ENCODE measurements at regions not wholly inside any gene's neighbourhood (a gene's known extent, or its start where the extent isn't known, plus 50 kb on each side); places are given as distances from the start of the nearest gene placed in this dataset.

DNA sequence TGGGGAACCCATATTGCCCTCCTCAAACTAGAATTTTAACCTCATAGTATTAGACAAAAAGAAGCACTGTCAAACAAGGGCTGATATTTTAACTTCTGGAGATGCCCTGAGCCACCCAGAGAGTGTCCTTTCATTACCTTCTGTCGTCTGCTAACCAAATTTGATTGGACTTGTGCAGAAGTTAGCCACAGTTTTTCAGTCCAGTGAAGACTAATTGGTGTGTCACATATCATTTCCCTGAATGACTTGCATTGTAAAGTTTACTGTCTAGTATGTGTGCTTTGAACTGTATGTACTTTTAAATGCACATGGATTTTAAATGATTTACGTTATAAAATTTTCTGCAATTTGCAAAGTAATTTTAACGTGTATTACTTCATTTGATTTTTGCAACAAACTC is 646.5 kb downstream of the SATB2 start:
- TF ChIP-seq, protein P1, sequence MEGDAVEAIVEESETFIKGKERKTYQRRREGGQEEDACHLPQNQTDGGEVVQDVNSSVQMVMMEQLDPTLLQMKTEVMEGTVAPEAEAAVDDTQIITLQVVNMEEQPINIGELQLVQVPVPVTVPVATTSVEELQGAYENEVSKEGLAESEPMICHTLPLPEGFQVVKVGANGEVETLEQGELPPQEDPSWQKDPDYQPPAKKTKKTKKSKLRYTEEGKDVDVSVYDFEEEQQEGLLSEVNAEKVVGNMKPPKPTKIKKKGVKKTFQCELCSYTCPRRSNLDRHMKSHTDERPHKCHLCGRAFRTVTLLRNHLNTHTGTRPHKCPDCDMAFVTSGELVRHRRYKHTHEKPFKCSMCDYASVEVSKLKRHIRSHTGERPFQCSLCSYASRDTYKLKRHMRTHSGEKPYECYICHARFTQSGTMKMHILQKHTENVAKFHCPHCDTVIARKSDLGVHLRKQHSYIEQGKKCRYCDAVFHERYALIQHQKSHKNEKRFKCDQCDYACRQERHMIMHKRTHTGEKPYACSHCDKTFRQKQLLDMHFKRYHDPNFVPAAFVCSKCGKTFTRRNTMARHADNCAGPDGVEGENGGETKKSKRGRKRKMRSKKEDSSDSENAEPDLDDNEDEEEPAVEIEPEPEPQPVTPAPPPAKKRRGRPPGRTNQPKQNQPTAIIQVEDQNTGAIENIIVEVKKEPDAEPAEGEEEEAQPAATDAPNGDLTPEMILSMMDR (conservative IDR thresholded peaks at IDR 0.05), result no peak
- no peak for TF ChIP-seq EZH2 (IDR thresholded peaks at IDR 0.05; ENCODE audit: low read depth)
- H3K36me3 ChIP-seq (ENCODE audit: low read depth), result no peaks in the 10 kb centered on the region
- no peak for DNase-seq
- H3K27ac ChIP-seq, result no peak overlapping the region
- no peaks in the 10 kb centered on the region for H3K4me1 ChIP-seq (replicated peaks; ENCODE audit: insufficient read depth)
- no peak overlapping the region for H3K4me3 ChIP-seq
- H3K9me3 ChIP-seq (ENCODE audit: insufficient read depth, low read depth), result no peaks in the 10 kb centered on the region
- no TSS peak for BruUV-seq (replicated peaks)
- ChIA-PET CTCF (no interaction called here), POLR2A (ENCODE audit: unreplicated experiment) (no interaction called here)
- no peaks in the 10 kb centered on the region for H3K27me3 ChIP-seq (ENCODE audit: insufficient read depth, low read depth)
- no peaks in the 10 kb centered on the region for H3K9me2 ChIP-seq (ENCODE audit: insufficient read depth)
- no peaks in the 10 kb centered on the region for H4K20me1 ChIP-seq (ENCODE audit: insufficient read depth)
- intact Hi-C loops (cut with micrococcal nuclease; ENCODE audit: unreplicated experiment), result no loop called here
- no peak overlapping the region; the same call in 1 of the 2 replicates for H2AFZ ChIP-seq
- no peaks in the 10 kb centered on the region for H3K79me2 ChIP-seq (ENCODE audit: low read depth)
- H3F3A ChIP-seq (ENCODE audit: insufficient read depth, low read depth), result no peaks in the 10 kb centered on the region
- no peak overlapping the region for H3K4me2 ChIP-seq

- H3K9me2 ChIP-seq (ENCODE audit: insufficient read depth), result no peaks in the 10 kb centered on the region
- CTCF ChIA-PET, result no interaction called here
- no peak overlapping the region for H2AFZ ChIP-seq
- H4K20me1 ChIP-seq (ENCODE audit: insufficient read depth), result no peaks in the 10 kb centered on the region
- H3K4me2 ChIP-seq, result no peak overlapping the region
- H3K27ac ChIP-seq, result no peak overlapping the region
- no peaks in the 10 kb centered on the region for H3K79me2 ChIP-seq (ENCODE audit: low read depth)
- no peaks in the 10 kb centered on the region for H3F3A ChIP-seq (ENCODE audit: insufficient read depth, low read depth)
- no peaks in the 10 kb centered on the region for H3K36me3 ChIP-seq (ENCODE audit: low read depth)
- no peak for TF ChIP-seq EZH2 (IDR thresholded peaks at IDR 0.05; ENCODE audit: low read depth)
- TF ChIP-seq, protein P1 (conservative IDR thresholded peaks at IDR 0.05), result no peak
- intact Hi-C loops (cut with micrococcal nuclease; ENCODE audit: unreplicated experiment), result no loop called here
- no peak for DNase-seq
- no peaks in the 10 kb centered on the region for H3K9me3 ChIP-seq (ENCODE audit: insufficient read depth, low read depth)
- BruUV-seq (replicated peaks), result no TSS peak
- H3K4me1 ChIP-seq (replicated peaks; ENCODE audit: insufficient read depth), result no peaks in the 10 kb centered on the region
- POLR2A ChIA-PET (ENCODE audit: unreplicated experiment), result no interaction called here
- no peaks in the 10 kb centered on the region for H3K27me3 ChIP-seq (ENCODE audit: insufficient read depth, low read depth)
- H3K4me3 ChIP-seq, result no peak overlapping the region
These were observed 647.8 kb downstream of the SATB2 start for GRCh38 chr2:198809976-198810375.

DNA sequence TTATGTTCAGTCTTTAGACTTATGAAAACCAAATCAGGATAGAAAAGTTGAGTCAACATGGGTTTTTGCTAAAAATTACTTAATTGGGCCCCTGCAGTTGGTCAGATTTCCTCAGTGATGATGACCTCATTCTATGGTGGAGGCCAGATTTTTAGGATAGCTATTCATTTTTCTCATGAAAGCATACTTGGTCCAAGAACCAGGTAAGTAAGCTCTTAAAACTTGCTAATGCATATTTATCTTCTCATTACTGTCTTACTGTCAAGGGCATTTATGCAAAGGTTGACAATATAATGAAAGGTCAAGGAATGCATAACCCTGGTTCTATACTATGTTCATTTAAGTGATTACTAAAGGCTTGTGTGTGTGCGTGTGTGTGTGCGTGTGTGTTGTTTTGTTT is 650.6 kb downstream of the SATB2 start:
- H3K79me2 ChIP-seq (ENCODE audit: low read depth), result no peaks in the 10 kb centered on the region
- intact Hi-C loops (cut with micrococcal nuclease; ENCODE audit: unreplicated experiment), result no loop called here
- H3K27me3 ChIP-seq (ENCODE audit: insufficient read depth, low read depth), result no peaks in the 10 kb centered on the region
- no peaks in the 10 kb centered on the region for H3K36me3 ChIP-seq (ENCODE audit: low read depth)
- POLR2A ChIA-PET (ENCODE audit: unreplicated experiment), result no interaction called here
- H2AFZ ChIP-seq, result no peak overlapping the region
- no peaks in the 10 kb centered on the region for H3F3A ChIP-seq (ENCODE audit: insufficient read depth, low read depth)
- no peak overlapping the region for H3K4me3 ChIP-seq
- no peak for DNase-seq
- H3K9me2 ChIP-seq (ENCODE audit: insufficient read depth), result no peaks in the 10 kb centered on the region
- CTCF ChIA-PET, result interaction anchor here (0.8 kb wide), 1 partner anchor 631 kb away, joined by 3 read pairs; no protein-coding TSS in a partner anchor
- BruUV-seq (replicated peaks), result no TSS peak
- no peak overlapping the region for H3K27ac ChIP-seq
- 0 out of 2 replicates have a peak, but pooled peaks cover under 1% of the 10 kb centered on the region for H3K4me1 ChIP-seq (replicated peaks; ENCODE audit: insufficient read depth)
- no peaks in the 10 kb centered on the region for H4K20me1 ChIP-seq (ENCODE audit: insufficient read depth)
- no peak for TF ChIP-seq EZH2 (IDR thresholded peaks at IDR 0.05; ENCODE audit: low read depth)
- TF ChIP-seq, protein P1 (conservative IDR thresholded peaks at IDR 0.05), result no peak
- no peak overlapping the region for H3K4me2 ChIP-seq
- H3K9me3 ChIP-seq (ENCODE audit: insufficient read depth, low read depth), result no peaks in the 10 kb centered on the region

All from PC-9 (cell line).